Right ventricle myocardium superior (tissue), 1 donor: ENCODE measurements at regions not wholly inside any gene's neighbourhood (a gene's known extent, or its start where the extent isn't known, plus 50 kb on each side); places are given as distances from the start of the nearest gene placed in this dataset.
A peak's percentile ranks its signal among the peaks of the same experiment; 100 is the strongest.

Experiments used
- ATAC-seq: fragments of 200-7000 bp; cut with Tn5 transposase; one replicate; pipeline ENCODE4 v1.9.1; 2020; ENCODE audit warnings: mild to moderate bottlenecking; ENCODE audit not compliant: poor library complexity
- DNase-seq: peaks from one replicate; pipeline ENCODE4 v3.0.0-alpha.2; 2020
- intact Hi-C: fragments of 100-400 bp; cut with DNase I; formaldehyde crosslinking; loops from one replicate; pipeline ENCODE4 v1.11.2; 2022
- donor health status: DM: no; HTN: yes; CAD: no; lungs with severe emphysema.

GRCh38 chr7:81608748-81609382 lies 161.0 kb downstream of the HGF start:
- ATAC-seq (no peak), DNase-seq (no peak)
- intact Hi-C loops = no loop called here

GRCh38 chr7:81607987-81608386 lies 161.9 kb downstream of the HGF start:
- ATAC-seq = no peak
- no peak for DNase-seq
- intact Hi-C loops = no loop called here

GRCh38 chr7:81606078-81606863 lies 163.6 kb downstream of the HGF start:
- intact Hi-C loops = no loop called here
- ATAC-seq (no peak), DNase-seq (no peak)

- DNase-seq = no peak
- intact Hi-C loops = no loop called here
- ATAC-seq = no peak
Measured at GRCh38 chr7:81605493-81605892, 164.4 kb downstream of the HGF start.

- no peak for DNase-seq
- intact Hi-C loops = no loop called here
- ATAC-seq = no peak
Measured at GRCh38 chr7:81604808-81605174, 165.1 kb downstream of the HGF start.

- intact Hi-C loops = no loop called here
- no peak for ATAC-seq
- DNase-seq = no peak
Measured at GRCh38 chr7:81604075-81604807, 165.6 kb downstream of the HGF start.

- intact Hi-C loops = no loop called here
- ATAC-seq (no peak), DNase-seq (no peak)
Measured at GRCh38 chr7:81600608-81601007, 169.2 kb downstream of the HGF start.

GRCh38 chr7:81598951-81599350 lies 170.9 kb downstream of the HGF start:
- DNase-seq (no peak), ATAC-seq (no peak)
- intact Hi-C loops = no loop called here

GRCh38 chr7:81594767-81595166 lies 175.1 kb downstream of the HGF start:
- intact Hi-C loops = no loop called here
- ATAC-seq = peak; percentile 62
- no peak for DNase-seq

- no peak for DNase-seq
- no peak for ATAC-seq
- intact Hi-C loops = no loop called here
Measured at GRCh38 chr7:81590131-81590530, 179.7 kb downstream of the HGF start.

- DNase-seq (no peak), ATAC-seq (no peak)
- intact Hi-C loops = no loop called here
Measured at GRCh38 chr7:81584667-81585066, 185.2 kb downstream of the HGF start.

GRCh38 chr7:81583882-81584533 lies 185.8 kb downstream of the HGF start:
- intact Hi-C loops = no loop called here
- ATAC-seq (no peak), DNase-seq (no peak)

- ATAC-seq (no peak), DNase-seq (no peak)
- intact Hi-C loops = no loop called here
Measured at GRCh38 chr7:81583090-81583489, 186.8 kb downstream of the HGF start.

- ATAC-seq = no peak
- DNase-seq = no peak
- intact Hi-C loops = no loop called here
Measured at GRCh38 chr7:81577642-81578340, 192.1 kb downstream of the HGF start.

GRCh38 chr7:81574723-81575326 lies 195.0 kb downstream of the HGF start:
- ATAC-seq (no peak), DNase-seq (no peak)
- intact Hi-C loops = no loop called here

- DNase-seq (no peak), ATAC-seq (no peak)
- intact Hi-C loops = no loop called here
Measured at GRCh38 chr7:81573932-81574331, 195.9 kb downstream of the HGF start.

GRCh38 chr7:81573128-81573527 lies 196.7 kb downstream of the HGF start:
- DNase-seq = no peak
- ATAC-seq = no peak
- intact Hi-C loops = no loop called here

- no peak for DNase-seq
- intact Hi-C loops = no loop called here
- ATAC-seq = no peak
Measured at GRCh38 chr7:81562581-81562980, 207.3 kb downstream of the HGF start.

GRCh38 chr7:81560708-81561107 lies 209.1 kb downstream of the HGF start:
- DNase-seq (no peak), ATAC-seq (no peak)
- intact Hi-C loops = no loop called here
